GM21515 (cell line): ENCODE measurements at regions not wholly inside any gene's neighbourhood (a gene's known extent, or its start where the extent isn't known, plus 50 kb on each side); places are given as distances from the start of the nearest gene placed in this dataset.

Experiments
- ATAC-seq: cut with Tn5 transposase; IDR thresholded peaks from one replicate; pipeline ENCODE4 v1.9.1; 2021; ENCODE audit not compliant: unreplicated experiment

DNA sequence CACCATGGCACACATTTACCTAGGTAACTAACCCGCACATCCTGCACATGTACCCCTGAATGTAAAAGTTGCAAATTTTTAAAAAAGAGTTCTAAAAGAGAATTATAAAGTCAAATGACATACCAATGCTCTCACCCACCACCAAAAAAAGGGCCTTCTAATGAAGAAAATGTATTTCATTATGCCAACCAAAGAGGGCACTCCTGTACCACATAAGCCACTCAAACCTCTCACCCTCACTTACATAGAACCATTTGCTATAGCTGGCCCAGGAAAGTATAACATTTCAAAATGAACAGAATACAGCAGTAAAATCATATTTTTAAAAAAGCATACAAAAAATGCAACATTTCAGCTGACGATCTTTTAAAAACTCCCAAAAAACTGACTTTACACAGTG, 241.5 kb upstream of the PKDCC start:
- no peak for ATAC-seq

GRCh38 chr2:41821167-41821566, 226.7 kb upstream of the PKDCC start:
- ATAC-seq: no peak

GRCh38 chr2:41826921-41827320, 220.9 kb upstream of the PKDCC start:
- no peak for ATAC-seq

GRCh38 chr2:41827354-41827971, 220.4 kb upstream of the PKDCC start:
- ATAC-seq: no peak

- ATAC-seq: no peak
Measured at GRCh38 chr2:41828052-41828643, 219.7 kb upstream of the PKDCC start.

GRCh38 chr2:41829052-41829451, 218.8 kb upstream of the PKDCC start:
- ATAC-seq: no peak

DNA sequence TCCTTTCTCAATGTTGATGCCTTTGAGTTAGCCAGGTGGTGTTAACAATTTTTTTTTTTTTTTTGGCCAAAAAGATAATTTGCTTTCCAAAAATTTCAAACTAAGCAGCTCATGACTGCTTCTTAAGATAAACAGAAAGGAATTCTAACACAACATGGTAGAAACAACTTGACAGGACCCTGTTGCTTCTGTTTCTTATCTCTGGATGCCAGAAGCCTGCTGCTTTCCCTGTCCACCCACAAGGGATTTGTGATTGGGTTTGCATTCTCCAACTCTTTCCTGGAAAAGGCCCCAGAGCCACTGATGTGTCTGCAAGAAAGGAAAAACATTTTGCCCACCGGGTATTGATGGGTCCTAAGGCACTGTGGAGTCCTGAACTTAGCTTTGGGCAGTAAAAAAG, 217.2 kb upstream of the PKDCC start:
- no peak for ATAC-seq

DNA sequence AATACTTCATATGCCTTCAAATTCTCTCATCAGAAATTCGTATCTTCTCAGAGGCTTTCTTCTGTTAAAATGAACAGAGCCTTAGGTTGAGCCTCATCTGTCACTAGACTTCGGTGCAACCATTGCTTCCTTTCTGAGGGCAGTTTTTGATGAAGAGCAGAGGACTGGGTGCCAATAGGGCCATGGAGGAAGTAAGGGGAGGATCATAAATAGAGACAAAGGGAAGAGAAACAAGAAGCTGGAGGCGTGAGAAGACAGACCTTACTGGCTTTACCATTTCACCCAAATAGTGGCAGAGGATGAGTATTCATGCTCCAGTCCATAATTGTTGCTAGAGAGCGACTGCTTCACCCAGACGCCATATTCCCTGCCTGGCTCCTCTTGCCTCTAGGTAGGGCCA, 215.6 kb upstream of the PKDCC start:
- ATAC-seq: no peak

DNA sequence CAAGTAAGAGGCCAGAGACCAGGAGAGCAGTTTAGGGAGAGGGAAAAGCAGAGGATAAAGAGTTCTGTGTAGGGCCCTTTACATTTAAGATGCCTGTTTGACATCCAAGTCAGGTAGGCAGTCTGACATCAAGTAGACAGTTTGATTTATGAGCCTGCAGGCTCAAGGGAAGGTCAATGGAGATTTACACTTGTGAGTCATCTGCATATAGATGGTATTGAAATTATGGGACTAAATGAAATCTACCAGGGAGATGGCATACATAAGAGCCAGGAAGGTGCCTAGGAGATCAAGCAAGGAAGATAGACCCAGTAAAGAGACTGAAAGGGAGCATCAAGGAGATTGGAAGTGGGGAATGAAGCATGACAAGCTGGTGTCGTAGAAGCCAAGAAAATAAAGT, 212.4 kb upstream of the PKDCC start:
- no peak for ATAC-seq

- no peak for ATAC-seq
Measured at GRCh38 chr2:41836948-41837347, 210.9 kb upstream of the PKDCC start.

DNA sequence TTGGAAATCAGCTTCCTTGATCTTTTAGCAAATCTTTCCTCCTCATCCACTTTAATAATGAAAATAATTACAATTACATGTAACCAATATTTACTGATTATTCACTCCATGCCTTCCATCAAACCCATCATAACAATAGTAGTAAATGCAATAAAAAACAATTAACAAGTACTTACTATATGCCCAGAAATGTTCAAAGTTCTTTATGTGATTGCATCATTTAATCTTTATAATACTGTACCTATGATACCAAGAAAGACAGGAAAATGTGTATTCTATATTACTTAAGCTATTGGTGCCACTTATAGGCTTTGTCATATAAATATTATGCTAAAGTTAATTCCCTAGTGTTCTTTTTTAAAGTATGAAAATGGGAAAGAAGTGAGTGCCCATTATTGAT, 210.2 kb upstream of the PKDCC start:
- ATAC-seq: no peak

GRCh38 chr2:41840702-41841551, 206.9 kb upstream of the PKDCC start:
- ATAC-seq: peak; percentile 100

DNA sequence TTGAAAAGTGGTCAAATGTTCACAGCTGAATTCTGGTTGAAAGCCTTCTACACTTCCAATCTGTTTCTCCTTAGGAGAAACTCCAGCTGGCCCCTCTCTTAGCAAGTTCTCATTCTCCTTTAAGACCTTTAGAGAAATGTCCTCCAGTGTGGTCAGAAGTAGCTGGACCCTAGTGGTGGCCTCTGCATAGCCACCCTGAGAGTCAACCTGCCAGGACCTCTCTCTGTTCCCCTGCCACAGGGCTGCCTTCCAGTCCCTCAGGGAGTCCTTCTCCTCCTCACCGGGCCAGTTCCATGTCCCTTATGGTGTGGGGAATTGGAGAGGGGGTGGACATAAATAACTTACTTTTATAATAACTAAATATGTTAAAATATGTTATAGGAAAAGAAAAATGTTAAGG, 200.9 kb upstream of the PKDCC start:
- ATAC-seq: no peak

- ATAC-seq: no peak
Measured at GRCh38 chr2:41847744-41848441, 199.9 kb upstream of the PKDCC start.

DNA sequence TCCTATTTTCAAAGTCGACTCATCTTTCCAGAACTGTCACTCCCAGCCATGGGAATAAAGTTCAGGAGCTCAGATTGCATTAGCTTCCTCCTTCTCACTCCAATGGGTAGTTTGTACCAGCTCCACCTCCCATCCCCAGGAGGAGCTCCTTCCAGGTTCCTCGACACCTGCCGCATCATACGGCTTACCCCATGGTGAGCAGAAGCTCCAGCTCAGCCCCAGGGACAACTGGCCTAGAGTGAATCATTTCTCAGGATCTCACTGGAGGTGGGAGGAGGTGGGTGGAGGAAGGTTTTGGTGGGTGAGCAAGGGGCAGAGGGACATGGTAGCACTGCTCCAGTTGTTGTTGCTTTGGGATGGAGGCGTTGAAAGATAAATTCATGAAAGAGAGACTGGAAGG, 196.3 kb upstream of the PKDCC start:
- ATAC-seq: no peak

GRCh38 chr2:41853427-41854191, 194.2 kb upstream of the PKDCC start:
- ATAC-seq: no peak

DNA sequence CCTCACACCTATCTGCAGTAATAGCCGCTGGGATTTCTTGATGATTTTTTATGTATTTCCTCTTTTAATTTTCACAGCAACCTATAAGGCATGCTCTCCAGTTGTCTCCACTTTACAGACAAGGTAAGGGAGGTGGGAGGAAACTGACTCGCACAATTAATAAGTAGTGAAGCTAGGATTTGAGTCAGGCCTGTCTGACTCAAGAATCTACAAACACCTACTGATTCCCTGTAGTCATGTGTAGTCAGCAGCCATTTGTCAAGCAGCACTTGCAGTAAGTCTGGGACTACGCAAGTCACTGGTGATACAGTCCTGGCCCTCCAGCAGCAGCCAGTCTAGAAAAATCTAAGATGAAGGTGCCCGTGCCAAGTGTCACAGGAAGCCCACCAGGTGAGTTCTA, 193.6 kb upstream of the PKDCC start:
- no peak for ATAC-seq

DNA sequence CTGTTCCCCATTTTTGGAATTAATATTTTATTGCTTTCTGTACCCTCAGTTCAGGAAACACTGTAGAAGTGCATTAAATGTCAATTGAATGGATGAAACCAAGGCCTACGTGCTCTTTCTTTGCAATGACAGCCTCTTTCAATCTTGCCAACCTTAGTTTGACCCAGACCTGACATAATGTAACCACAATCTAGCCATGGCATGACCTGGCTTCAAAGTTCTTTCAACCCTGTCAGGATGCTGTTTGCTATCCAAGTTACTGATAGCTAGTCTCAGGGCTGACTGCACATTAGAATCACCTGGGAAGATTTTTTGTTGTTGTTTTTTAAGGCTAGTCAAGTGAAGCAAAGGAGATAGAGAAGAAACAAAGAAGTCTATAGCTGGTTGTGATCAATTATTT, 190.9 kb upstream of the PKDCC start:
- ATAC-seq: no peak

- ATAC-seq: no peak
Measured at GRCh38 chr2:41859615-41860514, 188.0 kb upstream of the PKDCC start.

DNA sequence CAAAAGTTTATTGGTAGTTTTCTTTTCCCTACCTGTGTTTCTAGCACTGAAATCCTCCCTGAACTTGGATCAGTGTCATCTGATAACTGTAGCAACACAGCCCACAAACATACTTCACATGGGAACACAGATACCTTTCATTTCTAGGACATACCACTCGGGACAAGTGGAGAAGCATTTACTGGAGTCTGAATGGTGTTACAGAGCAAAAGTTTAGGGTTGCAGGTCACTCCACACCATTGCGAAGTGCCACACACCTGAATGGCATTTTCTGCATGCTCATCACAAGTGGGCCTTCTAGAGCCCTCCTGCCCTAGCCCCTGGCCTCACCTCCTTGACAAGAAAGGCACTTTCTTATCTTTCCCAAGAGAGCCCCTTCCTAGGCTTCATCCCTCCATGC, 184.8 kb upstream of the PKDCC start:
- no peak for ATAC-seq
